Smooth muscle cell (in vitro differentiated cells): ENCODE measurements at regions not wholly inside any gene's neighbourhood (a gene's known extent, or its start where the extent isn't known, plus 50 kb on each side); places are given as distances from the start of the nearest gene placed in this dataset.
A peak's percentile ranks its signal among the peaks of the same experiment; 100 is the strongest.

ENCODE experiments used
- DNase-seq: peaks from one replicate; lab custom pipeline; 2025; ENCODE audit not compliant: unreplicated experiment; lab: John Stamatoyannopoulos, UW
- H2AFZ ChIP-seq: fragments of 200-600 bp; sonication (generic); 2 replicates; pipeline ENCODE4 v1.6.0; 2016; ENCODE audit warnings: antibody characterized with exemption, low read depth, mild to moderate bottlenecking
- H3F3A ChIP-seq: fragments of 200-600 bp; sonication (generic); 2 replicates; pipeline ENCODE4 v1.6.0; 2017; ENCODE audit warnings: antibody characterized with exemption, low read depth
- H3K27ac ChIP-seq: fragments of 200-600 bp; sonication (generic); 2 replicates; pipeline ENCODE4 v1.5.1; 2016; ENCODE audit warnings: low read depth, mild to moderate bottlenecking
- H3K27me3 ChIP-seq: fragments of 200-600 bp; sonication (generic); 2 replicates; pipeline ENCODE4 v1.6.1; 2016; ENCODE audit warnings: low read depth, mild to moderate bottlenecking
- H3K36me3 ChIP-seq: fragments of 200-600 bp; sonication (generic); 2 replicates; pipeline ENCODE4 v1.5.1; 2016; ENCODE audit warnings: low read depth
- H3K4me1 ChIP-seq: fragments of 200-600 bp; sonication (generic); 2 replicates; pipeline ENCODE4 v1.5.1; 2016; ENCODE audit warnings: low read depth
- H3K4me2 ChIP-seq: fragments of 200-600 bp; sonication (generic); 2 replicates; pipeline ENCODE4 v1.6.0; 2016; ENCODE audit warnings: mild to moderate bottlenecking
- H3K4me3 ChIP-seq: fragments of 200-600 bp; sonication (generic); 2 replicates; pipeline ENCODE4 v1.5.1; 2016; ENCODE audit warnings: mild to moderate bottlenecking
- H3K79me2 ChIP-seq: fragments of 200-600 bp; sonication (generic); 2 replicates; pipeline ENCODE4 v1.6.0; 2016; ENCODE audit warnings: low read depth, mild to moderate bottlenecking
- H3K9ac ChIP-seq: fragments of 200-600 bp; sonication (generic); 2 replicates; pipeline ENCODE4 v1.6.0; 2016; ENCODE audit warnings: low read depth
- H3K9me3 ChIP-seq: fragments of 200-600 bp; sonication (generic); replicated peaks from 2 replicates; pipeline ENCODE4 v1.5.1; 2016; ENCODE audit warnings: low read depth
- H4K20me1 ChIP-seq: fragments of 200-600 bp; sonication (generic); 2 replicates; pipeline ENCODE4 v1.6.0; 2016; ENCODE audit warnings: low read depth
- CTCF ChIP-seq: fragments of 200-600 bp; sonication (generic); IDR thresholded peaks from 2 replicates; pipeline ENCODE4 v1.5.1; 2017; ENCODE audit warnings: borderline replicate concordance, mild to moderate bottlenecking, antibody characterized with exemption; ENCODE audit not compliant: insufficient read depth, poor library complexity, severe bottlenecking
- whole genome bisulfite sequencing: methylation state at CpG from one replicate; pipeline ENCODE4 v1.1.7; 2016; ENCODE audit warnings: low lambda C conversion rate; 5-methylcytosine and 5-hydroxymethylcytosine counted together

DNA sequence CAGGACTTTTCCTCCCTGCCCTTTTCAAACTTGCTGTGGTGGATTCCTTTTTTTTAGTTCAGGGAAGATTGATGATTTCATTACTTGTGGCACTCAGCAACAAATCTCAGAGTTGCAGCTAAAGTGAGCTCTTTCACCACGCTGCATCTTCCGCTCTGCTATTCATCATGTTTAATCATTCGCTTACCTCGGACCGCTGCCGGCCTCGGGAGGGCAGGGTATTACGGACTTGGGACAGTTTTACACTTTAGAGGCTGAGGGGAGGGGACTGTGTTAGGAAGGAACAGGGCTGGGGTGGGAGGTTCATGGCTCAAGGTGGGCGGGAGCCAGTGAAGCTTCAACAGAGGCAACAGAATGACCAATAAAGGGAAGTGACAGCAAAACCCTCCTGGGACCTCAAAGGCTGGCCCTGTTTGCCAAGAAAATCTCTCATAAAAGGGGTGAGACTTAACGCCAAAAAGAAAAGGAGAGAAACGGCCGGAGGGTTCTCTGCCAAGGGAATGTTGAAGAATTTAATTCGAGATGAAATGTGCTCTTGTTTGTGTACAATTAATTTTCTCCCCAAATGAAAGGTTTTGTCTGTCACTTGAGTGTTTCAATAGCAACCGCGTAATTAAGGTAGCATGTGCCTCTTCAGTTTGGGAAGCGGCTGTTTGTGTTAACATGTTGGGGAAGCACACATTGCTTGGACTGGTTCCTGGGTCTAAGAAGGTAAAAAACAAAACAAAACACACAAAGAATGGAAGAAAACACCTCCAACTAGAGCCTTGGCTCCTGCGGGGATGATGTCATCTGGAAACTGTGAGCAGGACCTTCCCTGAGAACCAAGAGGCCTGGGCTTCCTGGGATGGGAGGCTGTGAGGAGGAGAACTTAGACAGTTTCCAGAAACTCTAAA, 72.5 kb upstream of the SULF2 start:
- no peaks in the 10 kb centered on the region for H3K27me3 ChIP-seq
- peak overlapping the region; percentile 52 for H2AFZ ChIP-seq
- DNase-seq: no peak
- H3K4me1 ChIP-seq: peaks cover 7% of the 10 kb centered on the region
- no peak for TF ChIP-seq CTCF
- no peaks in the 10 kb centered on the region for H4K20me1 ChIP-seq
- H3K9ac ChIP-seq: peak overlapping the region; percentile 50
- no peaks in the 10 kb centered on the region for H3K9me3 ChIP-seq
- H3K79me2 ChIP-seq: no peaks in the 10 kb centered on the region
- H3F3A ChIP-seq: no peaks in the 10 kb centered on the region
- 57% methylated on average over 17 of the region's 17 CpGs for WGBS
- no peaks in the 10 kb centered on the region for H3K36me3 ChIP-seq
- peak overlapping the region; percentile 27 for H3K4me2 ChIP-seq
- peak overlapping the region; percentile 73 for H3K27ac ChIP-seq
- no peak overlapping the region for H3K4me3 ChIP-seq

DNA sequence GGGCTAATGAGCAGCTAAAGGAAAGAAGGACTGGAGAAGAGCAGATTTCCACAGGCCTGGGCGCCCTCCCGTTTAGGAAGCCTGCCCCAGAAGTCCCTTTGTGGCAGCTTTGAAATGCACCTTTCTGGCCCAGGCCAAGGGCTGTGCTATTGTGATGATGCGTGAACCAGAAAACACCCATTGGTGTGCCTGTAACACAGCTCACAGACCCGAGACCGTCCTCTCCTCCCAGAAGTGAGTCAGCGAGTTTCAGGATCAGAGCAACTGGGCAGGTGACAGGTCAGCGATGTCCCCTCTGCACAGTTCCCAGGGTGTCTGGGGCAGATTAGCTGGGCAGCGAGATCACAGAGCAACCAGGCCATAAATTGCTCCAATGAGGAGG, 71.9 kb upstream of the SULF2 start:
- H3K27ac ChIP-seq: peak overlapping the region; percentile 73
- WGBS: 61% methylated on average over 8 of the region's 8 CpGs
- H3K27me3 ChIP-seq: no peaks in the 10 kb centered on the region
- no peaks in the 10 kb centered on the region for H3K36me3 ChIP-seq
- H2AFZ ChIP-seq: no peak overlapping the region
- H3F3A ChIP-seq: no peaks in the 10 kb centered on the region
- no peak overlapping the region for H3K9ac ChIP-seq
- H3K4me1 ChIP-seq: peaks cover 7% of the 10 kb centered on the region
- H3K9me3 ChIP-seq: no peaks in the 10 kb centered on the region
- no peak overlapping the region for H3K4me3 ChIP-seq
- no peak for TF ChIP-seq CTCF
- H3K79me2 ChIP-seq: no peaks in the 10 kb centered on the region
- peak overlapping the region; percentile 27 for H3K4me2 ChIP-seq
- no peaks in the 10 kb centered on the region for H4K20me1 ChIP-seq
- DNase-seq: no peak

- H3K27ac ChIP-seq: no peak overlapping the region
- H2AFZ ChIP-seq: no peak overlapping the region
- H3K27me3 ChIP-seq: no peaks in the 10 kb centered on the region
- H3K79me2 ChIP-seq: no peaks in the 10 kb centered on the region
- peaks cover 7% of the 10 kb centered on the region for H3K4me1 ChIP-seq
- DNase-seq: no peak
- no peak overlapping the region for H3K4me2 ChIP-seq
- H3K4me3 ChIP-seq: no peak overlapping the region
- WGBS: 95% methylated on average over 4 of the region's 4 CpGs
- no peak for TF ChIP-seq CTCF
- H3K9ac ChIP-seq: no peak overlapping the region
- no peaks in the 10 kb centered on the region for H3K36me3 ChIP-seq
- no peaks in the 10 kb centered on the region for H3F3A ChIP-seq
- H3K9me3 ChIP-seq: no peaks in the 10 kb centered on the region
- no peaks in the 10 kb centered on the region for H4K20me1 ChIP-seq
Observed at GRCh38 chr20:47855799-47856198, 70.5 kb upstream of the SULF2 start.
